ENCODE measurements at regions not wholly inside any gene's neighbourhood (a gene's known extent, or its start where the extent isn't known, plus 50 kb on each side); places are given as distances from the start of the nearest gene placed in this dataset.

DNA sequence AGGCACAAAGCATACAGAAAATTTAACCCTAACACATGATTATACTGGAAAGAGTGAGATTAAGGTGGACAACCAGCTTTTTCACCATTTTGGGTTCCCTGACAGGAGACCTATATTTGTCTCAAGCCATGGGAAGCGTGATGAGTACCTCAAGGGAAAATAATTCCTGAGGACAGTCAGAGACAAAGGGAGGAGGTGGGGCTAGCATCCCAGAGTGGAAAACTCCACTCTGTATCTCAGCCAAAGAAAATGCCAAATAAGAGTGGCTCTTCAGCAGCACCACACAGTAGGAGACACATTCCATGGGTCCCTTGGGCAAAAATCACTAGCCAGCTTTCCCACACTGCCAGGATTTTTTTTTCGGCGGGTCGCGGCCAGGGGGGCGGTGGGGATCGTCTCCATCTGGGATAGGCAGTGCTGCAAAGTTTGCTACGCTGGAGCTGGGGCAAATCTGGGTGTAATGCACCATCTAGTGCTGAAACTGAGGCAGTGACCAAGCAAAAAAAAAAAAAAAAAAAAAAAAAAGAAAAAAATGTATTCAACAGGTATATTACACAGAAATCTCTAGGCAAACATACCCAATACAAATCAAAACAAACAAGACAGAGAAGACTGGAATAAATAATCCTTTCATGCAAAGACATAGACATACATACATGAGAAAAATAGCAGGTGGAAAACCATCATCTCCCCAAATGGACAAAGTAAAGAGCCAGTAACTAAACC, 77.3 kb upstream of the SLC35F1 start:
- no CpG with 5 or more reads among the region's 8 CpGs for WGBS (ENCODE audit: insufficient coverage)
- Histone ChIP-seq H3K27ac (ENCODE audit: low read depth in 1 of 2, low read length in 2 of 2) (no peak overlapping the region), H3K4me3 (replicated peaks in 1 of 3; ENCODE audit: low read depth in 2 of 3, low read length in 3 of 3) (no peak overlapping the region), H2AFZ (ENCODE audit: insufficient read depth, low read depth, low read length, poor library complexity, severe bottlenecking) (no peak overlapping the region), H3K36me3 (replicated peaks in 1 of 2; ENCODE audit: control insufficient read depth in 1 of 2, insufficient read depth in 2 of 2, low read length in 2 of 2) (no peaks in the 10 kb centered on the region), H3K4me2 (replicated peaks; ENCODE audit: extremely low read depth, low read length, poor library complexity, severe bottlenecking) (no peak overlapping the region), H3K9ac (ENCODE audit: insufficient read depth, low read length, poor library complexity, severe bottlenecking) (no peak overlapping the region), H3K4me1 (ENCODE audit: control insufficient read depth in 1 of 2, insufficient read depth in 2 of 2, low read length in 2 of 2) (no peaks in the 10 kb centered on the region), H3K9me3 (replicated peaks in 1 of 2; ENCODE audit: control insufficient read depth in 1 of 2, insufficient read depth in 1 of 2, low read length in 2 of 2) (no peaks in the 10 kb centered on the region), H3K79me2 (ENCODE audit: insufficient read depth, low read length) (no peaks in the 10 kb centered on the region), H4K20me1 (ENCODE audit: insufficient read depth, low read length) (no peaks in the 10 kb centered on the region), H3K27me3 (ENCODE audit: control insufficient read depth in 2 of 2, insufficient read depth in 2 of 2, low read length in 2 of 2) (no peaks in the 10 kb centered on the region)
- no peak overlapping the region for H3K4me3 Mint-ChIP-seq
- no peak overlapping the region for H3K27ac Mint-ChIP-seq
- no peaks in the 10 kb centered on the region for H3K36me3 Mint-ChIP-seq
- TF ChIP-seq, protein P1, sequence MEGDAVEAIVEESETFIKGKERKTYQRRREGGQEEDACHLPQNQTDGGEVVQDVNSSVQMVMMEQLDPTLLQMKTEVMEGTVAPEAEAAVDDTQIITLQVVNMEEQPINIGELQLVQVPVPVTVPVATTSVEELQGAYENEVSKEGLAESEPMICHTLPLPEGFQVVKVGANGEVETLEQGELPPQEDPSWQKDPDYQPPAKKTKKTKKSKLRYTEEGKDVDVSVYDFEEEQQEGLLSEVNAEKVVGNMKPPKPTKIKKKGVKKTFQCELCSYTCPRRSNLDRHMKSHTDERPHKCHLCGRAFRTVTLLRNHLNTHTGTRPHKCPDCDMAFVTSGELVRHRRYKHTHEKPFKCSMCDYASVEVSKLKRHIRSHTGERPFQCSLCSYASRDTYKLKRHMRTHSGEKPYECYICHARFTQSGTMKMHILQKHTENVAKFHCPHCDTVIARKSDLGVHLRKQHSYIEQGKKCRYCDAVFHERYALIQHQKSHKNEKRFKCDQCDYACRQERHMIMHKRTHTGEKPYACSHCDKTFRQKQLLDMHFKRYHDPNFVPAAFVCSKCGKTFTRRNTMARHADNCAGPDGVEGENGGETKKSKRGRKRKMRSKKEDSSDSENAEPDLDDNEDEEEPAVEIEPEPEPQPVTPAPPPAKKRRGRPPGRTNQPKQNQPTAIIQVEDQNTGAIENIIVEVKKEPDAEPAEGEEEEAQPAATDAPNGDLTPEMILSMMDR (IDR thresholded peaks at IDR 0.05), result peak; percentile 20
- no peak for DNase-seq
- intact Hi-C loops (cut with micrococcal nuclease), result no loop called here
- H3K9me3 Mint-ChIP-seq, result peaks cover 0 to 2% (median 0%) of the 10 kb centered on the region in 7 donors
- peaks cover 2 to 5% (median 3%) of the 10 kb centered on the region in 3 donors for H3K27me3 Mint-ChIP-seq (ENCODE audit: low read depth in 3 of 3)
- H3K4me1 Mint-ChIP-seq, result no peaks in the 10 kb centered on the region

DNA sequence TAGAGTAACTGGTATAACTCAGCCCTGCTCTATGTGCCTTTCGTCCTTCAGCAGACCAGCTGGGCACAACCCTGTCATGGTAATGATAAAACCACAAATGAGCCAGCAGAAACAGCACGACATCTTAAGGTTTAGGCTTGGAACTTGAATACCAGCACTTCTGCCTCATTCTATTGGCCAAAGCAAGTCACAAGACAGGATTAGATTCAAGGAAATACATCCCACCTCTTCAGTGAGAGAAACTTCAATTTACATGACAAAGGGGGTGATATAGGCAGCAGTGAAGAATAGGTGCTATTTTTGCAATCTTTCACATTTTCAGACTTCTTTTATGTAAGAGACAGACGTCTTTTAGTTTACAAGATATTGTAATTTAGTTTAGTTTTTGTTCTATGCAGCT, 69.8 kb upstream of the SLC35F1 start:
- Mint-ChIP-seq H3K36me3 (no peaks in the 10 kb centered on the region), H3K27ac (no peak overlapping the region), H3K27me3 (ENCODE audit: low read depth in 3 of 3) (peaks cover 0 to 2% (median 2%) of the 10 kb centered on the region in 3 donors), H3K4me3 (no peak overlapping the region), H3K4me1 (no peaks in the 10 kb centered on the region), H3K9me3 (peaks cover 0 to 7% (median 0%) of the 10 kb centered on the region in 7 donors)
- Histone ChIP-seq H4K20me1 (ENCODE audit: insufficient read depth, low read length) (no peaks in the 10 kb centered on the region), H3K9me3 (replicated peaks in 1 of 2; ENCODE audit: control insufficient read depth in 1 of 2, insufficient read depth in 1 of 2, low read length in 2 of 2) (peaks cover 0 to 3% of the 10 kb centered on the region in 2 donors), H3K79me2 (ENCODE audit: insufficient read depth, low read length) (no peaks in the 10 kb centered on the region), H3K36me3 (replicated peaks in 1 of 2; ENCODE audit: control insufficient read depth in 1 of 2, insufficient read depth in 2 of 2, low read length in 2 of 2) (no peaks in the 10 kb centered on the region), H3K27me3 (ENCODE audit: control insufficient read depth in 2 of 2, insufficient read depth in 2 of 2, low read length in 2 of 2) (no peaks in the 10 kb centered on the region), H2AFZ (ENCODE audit: insufficient read depth, low read depth, low read length, poor library complexity, severe bottlenecking) (no peak overlapping the region), H3K9ac (ENCODE audit: insufficient read depth, low read length, poor library complexity, severe bottlenecking) (no peak overlapping the region), H3K4me2 (replicated peaks; ENCODE audit: extremely low read depth, low read length, poor library complexity, severe bottlenecking) (no peak overlapping the region), H3K27ac (ENCODE audit: low read depth in 1 of 2, low read length in 2 of 2) (no peak overlapping the region), H3K4me1 (ENCODE audit: control insufficient read depth in 1 of 2, insufficient read depth in 2 of 2, low read length in 2 of 2) (no peaks in the 10 kb centered on the region), H3K4me3 (replicated peaks in 1 of 3; ENCODE audit: low read depth in 2 of 3, low read length in 3 of 3) (no peak overlapping the region)
- intact Hi-C loops (cut with micrococcal nuclease), result no loop called here
- WGBS (ENCODE audit: insufficient coverage), result 64% methylated on average over 2 of the region's 3 CpGs
- no peak for DNase-seq
- TF ChIP-seq, protein P1 (IDR thresholded peaks at IDR 0.05), result no peak

Measured in CD14-positive monocyte (primary cell).